ENCODE measurements at regions not wholly inside any gene's neighbourhood (a gene's known extent, or its start where the extent isn't known, plus 50 kb on each side); places are given as distances from the start of the nearest gene placed in this dataset.

DNA sequence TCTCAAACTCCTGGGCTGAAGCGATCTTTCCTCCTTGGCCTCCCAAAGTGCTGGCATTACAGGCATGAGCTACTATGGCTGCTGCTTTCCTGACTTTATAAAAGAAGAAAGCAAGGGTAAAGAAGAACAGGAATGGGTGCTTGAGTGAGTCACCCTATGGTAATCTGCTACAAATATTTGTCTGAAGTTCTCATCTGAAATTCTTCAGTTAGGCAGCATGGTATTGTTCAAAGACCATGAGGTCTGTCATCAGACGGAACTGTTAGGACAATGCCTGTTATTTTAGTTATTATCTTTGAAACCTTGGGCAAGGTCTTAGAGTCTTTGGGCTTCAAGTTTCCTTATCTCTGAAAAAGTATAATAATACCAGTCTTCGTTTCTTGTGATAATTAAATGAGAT, 695.8 kb downstream of the RNF144A start:
- TF ChIP-seq, protein P1, sequence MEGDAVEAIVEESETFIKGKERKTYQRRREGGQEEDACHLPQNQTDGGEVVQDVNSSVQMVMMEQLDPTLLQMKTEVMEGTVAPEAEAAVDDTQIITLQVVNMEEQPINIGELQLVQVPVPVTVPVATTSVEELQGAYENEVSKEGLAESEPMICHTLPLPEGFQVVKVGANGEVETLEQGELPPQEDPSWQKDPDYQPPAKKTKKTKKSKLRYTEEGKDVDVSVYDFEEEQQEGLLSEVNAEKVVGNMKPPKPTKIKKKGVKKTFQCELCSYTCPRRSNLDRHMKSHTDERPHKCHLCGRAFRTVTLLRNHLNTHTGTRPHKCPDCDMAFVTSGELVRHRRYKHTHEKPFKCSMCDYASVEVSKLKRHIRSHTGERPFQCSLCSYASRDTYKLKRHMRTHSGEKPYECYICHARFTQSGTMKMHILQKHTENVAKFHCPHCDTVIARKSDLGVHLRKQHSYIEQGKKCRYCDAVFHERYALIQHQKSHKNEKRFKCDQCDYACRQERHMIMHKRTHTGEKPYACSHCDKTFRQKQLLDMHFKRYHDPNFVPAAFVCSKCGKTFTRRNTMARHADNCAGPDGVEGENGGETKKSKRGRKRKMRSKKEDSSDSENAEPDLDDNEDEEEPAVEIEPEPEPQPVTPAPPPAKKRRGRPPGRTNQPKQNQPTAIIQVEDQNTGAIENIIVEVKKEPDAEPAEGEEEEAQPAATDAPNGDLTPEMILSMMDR (IDR thresholded peaks at IDR 0.05) = no peak
- no peak for TF ChIP-seq POLR2A (IDR thresholded peaks at IDR 0.05)
